BJ (cell line): ENCODE measurements at regions not wholly inside any gene's neighbourhood (a gene's known extent, or its start where the extent isn't known, plus 50 kb on each side); places are given as distances from the start of the nearest gene placed in this dataset.

Experiments used
- CTCF ChIA-PET: fragments of 350-600 bp; formaldehyde crosslinking; extraction: SDS; loops from one replicate; lab custom pipeline; 2021; ENCODE audit warnings: antibody characterized with exemption, inconsistent platforms; lab: Yijun Ruan, JAX
- POLR2A ChIA-PET: fragments of 300-600 bp; sonication (Branson Sonifier 250); formaldehyde crosslinking; extraction: SDS; loops from one replicate; lab custom pipeline; 2021; ENCODE audit warnings: antibody characterized with exemption; lab: Charles Lee
- DNase-seq: peaks from one replicate; pipeline ENCODE4 v3.0.0-alpha.2; 2011; ENCODE audit warnings: low read depth
- H3K27me3 ChIP-seq: 2 replicates; pipeline ENCODE4 v1.6.0; 2011; ENCODE audit warnings: low read length; ENCODE audit not compliant: control insufficient read depth, insufficient read depth
- H3K36me3 ChIP-seq: 2 replicates; pipeline ENCODE4 v1.5.1; 2011; ENCODE audit warnings: low read length; ENCODE audit not compliant: control insufficient read depth, insufficient read depth
- H3K4me3 ChIP-seq: 2 replicates; pipeline ENCODE4 v1.5.1; 2011; ENCODE audit warnings: low read depth, mild to moderate bottlenecking, control low read depth, low read length
- TF ChIP-seq, protein P1 (sequence below): IDR thresholded peaks from 2 replicates; pipeline ENCODE4 v1.5.1; 2011; ENCODE audit warnings: low read depth, mild to moderate bottlenecking, control low read depth, inconsistent platforms, low read length, moderate library complexity; ENCODE audit not compliant: insufficient read depth

DNA sequence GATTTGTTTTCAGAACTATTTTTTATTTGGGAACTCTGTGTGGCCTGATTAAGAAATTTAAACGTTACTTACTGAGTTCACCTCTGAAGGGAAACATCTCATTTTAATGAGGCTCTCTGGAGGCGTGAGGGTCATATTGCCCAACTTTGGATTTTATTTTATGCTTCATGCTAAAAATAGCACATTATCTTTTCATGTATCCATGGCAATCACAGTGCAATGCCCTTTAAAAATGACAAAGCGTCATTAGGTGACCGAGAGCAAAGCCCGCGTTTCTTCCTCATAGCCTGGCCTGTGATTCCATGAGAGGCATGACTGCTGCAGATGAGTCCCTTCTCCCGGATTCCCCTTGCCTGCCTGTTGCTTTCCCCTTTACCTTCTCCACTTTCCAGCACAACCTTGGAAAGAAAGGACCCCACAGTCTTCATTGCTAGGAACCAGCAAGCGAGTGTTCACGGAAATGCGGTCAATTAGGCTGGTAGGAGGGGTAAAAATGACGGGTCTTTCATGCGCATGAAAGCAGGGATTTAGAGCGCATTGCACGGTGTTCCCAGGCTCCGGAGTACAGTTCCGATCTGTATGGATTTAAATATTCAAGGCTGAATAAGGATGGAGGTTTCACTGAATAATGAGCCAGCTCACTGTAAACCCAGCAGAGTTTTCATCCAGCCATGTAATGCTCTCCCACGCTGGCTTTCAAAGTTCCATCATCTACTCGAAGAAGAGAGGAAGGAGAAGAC lies 98.2 kb upstream of the PITRM1 start:
- ChIA-PET CTCF (interaction anchor here (0.9 to 2.3 kb wide), 2 partner anchors 13 to 16 kb away, joined by 3 to 6 read pairs; no protein-coding TSS in a partner anchor), POLR2A (no interaction called here)
- Histone ChIP-seq H3K4me3 (no peak overlapping the region), H3K27me3 (peaks cover 3% of the 10 kb centered on the region), H3K36me3 (no peaks in the 10 kb centered on the region)
- no peak for DNase-seq
- TF ChIP-seq, protein P1, sequence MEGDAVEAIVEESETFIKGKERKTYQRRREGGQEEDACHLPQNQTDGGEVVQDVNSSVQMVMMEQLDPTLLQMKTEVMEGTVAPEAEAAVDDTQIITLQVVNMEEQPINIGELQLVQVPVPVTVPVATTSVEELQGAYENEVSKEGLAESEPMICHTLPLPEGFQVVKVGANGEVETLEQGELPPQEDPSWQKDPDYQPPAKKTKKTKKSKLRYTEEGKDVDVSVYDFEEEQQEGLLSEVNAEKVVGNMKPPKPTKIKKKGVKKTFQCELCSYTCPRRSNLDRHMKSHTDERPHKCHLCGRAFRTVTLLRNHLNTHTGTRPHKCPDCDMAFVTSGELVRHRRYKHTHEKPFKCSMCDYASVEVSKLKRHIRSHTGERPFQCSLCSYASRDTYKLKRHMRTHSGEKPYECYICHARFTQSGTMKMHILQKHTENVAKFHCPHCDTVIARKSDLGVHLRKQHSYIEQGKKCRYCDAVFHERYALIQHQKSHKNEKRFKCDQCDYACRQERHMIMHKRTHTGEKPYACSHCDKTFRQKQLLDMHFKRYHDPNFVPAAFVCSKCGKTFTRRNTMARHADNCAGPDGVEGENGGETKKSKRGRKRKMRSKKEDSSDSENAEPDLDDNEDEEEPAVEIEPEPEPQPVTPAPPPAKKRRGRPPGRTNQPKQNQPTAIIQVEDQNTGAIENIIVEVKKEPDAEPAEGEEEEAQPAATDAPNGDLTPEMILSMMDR = no peak

DNA sequence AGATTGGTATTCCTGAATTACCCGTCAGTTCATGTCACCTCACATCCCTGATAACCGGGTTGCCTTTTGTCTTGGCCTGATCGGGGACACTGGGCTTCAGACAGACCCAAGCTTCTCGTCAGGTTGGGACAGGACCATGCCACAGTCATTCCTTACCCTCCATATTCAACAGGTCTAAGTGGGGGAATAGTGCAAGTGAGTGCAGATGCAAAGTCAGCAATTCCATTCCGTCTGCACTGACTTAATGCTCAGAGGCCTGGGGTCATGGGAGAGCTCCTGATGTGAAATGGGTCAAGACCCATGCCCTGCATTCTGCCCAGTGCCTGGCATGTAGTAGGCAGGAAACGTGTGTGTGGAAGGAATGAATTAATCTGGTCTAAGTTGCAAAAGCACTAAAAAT lies 95.4 kb upstream of the PITRM1 start:
- TF ChIP-seq, protein P1 = no peak
- no peak for DNase-seq
- no peak overlapping the region for H3K4me3 ChIP-seq
- CTCF ChIA-PET = interaction anchor here (0.8 to 2.3 kb wide), 5 partner anchors 9 to 13 kb away, joined by 3 to 6 read pairs (median 4); no protein-coding TSS in a partner anchor
- H3K27me3 ChIP-seq = peaks cover 8% of the 10 kb centered on the region
- POLR2A ChIA-PET = no interaction called here
- H3K36me3 ChIP-seq = no peaks in the 10 kb centered on the region

DNA sequence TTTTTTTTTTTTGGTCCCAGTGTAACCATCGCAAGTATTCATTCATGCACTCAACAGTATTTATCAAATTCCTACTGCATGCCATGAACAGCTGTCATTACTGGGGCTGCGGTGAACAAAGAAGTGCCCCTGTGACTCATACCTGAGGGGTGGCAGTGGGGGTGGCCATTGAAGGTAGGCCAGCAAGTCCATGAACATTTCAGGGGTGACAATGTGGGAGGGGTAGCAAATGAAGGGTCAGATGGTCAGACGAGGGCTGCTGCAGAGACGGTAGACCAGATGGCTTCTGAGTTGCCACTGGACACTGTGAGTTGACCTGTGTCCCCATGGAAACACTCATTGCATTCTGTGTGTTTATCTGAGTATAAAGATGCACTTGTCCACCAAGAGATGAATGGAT lies 92.5 kb upstream of the PITRM1 start:
- TF ChIP-seq, protein P1 = no peak
- no peak for DNase-seq
- CTCF ChIA-PET = interaction anchor here (0.6 to 0.7 kb wide), 2 partner anchors 60 to 122 kb away, joined by 3 read pairs; no protein-coding TSS in a partner anchor

DNA sequence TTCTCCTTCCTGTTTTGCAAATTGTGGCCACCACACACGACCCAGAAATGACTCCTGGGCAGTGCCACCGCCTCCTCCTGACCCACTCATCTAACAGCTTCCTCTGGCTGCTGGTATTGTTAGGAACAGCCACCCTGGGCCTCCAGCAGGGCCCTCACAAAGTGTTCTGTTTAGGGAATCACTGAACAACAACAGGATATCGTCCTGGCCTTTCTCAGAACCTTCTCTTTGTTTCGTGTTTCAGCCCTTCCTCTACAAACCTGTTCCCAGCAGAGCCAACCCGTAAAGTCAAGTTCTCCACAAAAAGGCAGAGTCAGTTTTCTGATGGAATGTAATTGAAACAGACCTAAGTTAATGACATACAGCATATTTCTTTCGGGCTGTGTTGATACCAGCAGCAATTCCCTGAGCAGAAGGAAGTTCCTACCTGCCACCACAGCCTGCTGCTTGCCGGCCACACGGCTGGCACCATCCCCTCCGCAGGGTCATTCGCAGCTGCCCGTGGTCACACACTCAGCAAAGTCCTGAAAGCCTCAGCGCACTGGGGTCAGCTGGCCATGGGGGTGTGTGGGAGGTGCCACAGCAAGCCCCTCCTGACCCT lies 91.7 kb upstream of the PITRM1 start:
- no peaks in the 10 kb centered on the region for H3K36me3 ChIP-seq
- H3K27me3 ChIP-seq = peaks cover 6% of the 10 kb centered on the region; the same call in 1 of the 2 replicates
- ChIA-PET POLR2A (no interaction called here), CTCF (interaction anchor here (0.6 to 1.1 kb wide), 3 partner anchors 9 to 123 kb away, joined by 3 to 4 read pairs (median 3); no protein-coding TSS in a partner anchor)
- H3K4me3 ChIP-seq = no peak overlapping the region
- no peak for DNase-seq
- TF ChIP-seq, protein P1 = no peak

More for the DNA sequence above, 92.5 kb upstream of the PITRM1 start:
- H3K4me3 ChIP-seq = no peak overlapping the region
- no peaks in the 10 kb centered on the region for H3K36me3 ChIP-seq
- H3K27me3 ChIP-seq = peaks cover 6% of the 10 kb centered on the region; the same call in 1 of the 2 replicates
- POLR2A ChIA-PET = no interaction called here

DNA sequence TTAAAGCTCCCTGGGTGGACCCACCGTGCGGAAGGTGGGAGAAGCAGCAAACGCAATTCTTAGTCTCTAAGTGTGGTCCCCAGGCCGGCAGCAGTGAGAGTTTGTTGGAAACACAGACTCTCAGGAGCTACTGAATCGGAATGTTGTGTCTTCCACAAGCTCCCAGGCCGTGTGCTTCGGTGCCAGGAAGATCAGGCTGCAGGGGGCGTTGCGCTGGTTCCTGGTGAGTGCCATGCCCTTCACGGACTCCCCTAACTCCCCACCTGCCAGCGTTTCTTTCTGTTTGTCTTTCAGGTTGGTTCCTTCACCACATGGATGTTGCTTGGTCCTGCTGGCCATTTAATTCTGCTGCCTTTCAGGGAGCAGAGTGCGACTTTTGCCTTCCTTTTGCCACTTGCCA lies 91.2 kb upstream of the PITRM1 start:
- CTCF ChIA-PET = interaction anchor here (1.1 kb wide), 1 partner anchor 9 kb away, joined by 4 read pairs; no protein-coding TSS in a partner anchor
- DNase-seq = no peak
- Histone ChIP-seq H3K4me3 (no peak overlapping the region), H3K27me3 (peaks cover 6% of the 10 kb centered on the region; the same call in 1 of the 2 replicates), H3K36me3 (no peaks in the 10 kb centered on the region)
- POLR2A ChIA-PET = no interaction called here
- TF ChIP-seq, protein P1 = no peak
